Renal cortical epithelial cell (primary cell): ENCODE measurements at regions not wholly inside any gene's neighbourhood (a gene's known extent, or its start where the extent isn't known, plus 50 kb on each side); places are given as distances from the start of the nearest gene placed in this dataset.

ENCODE experiments used
- DNase-seq: peaks from one replicate; pipeline ENCODE4 v3.0.0-alpha.2; 2011; ENCODE audit warnings: low read depth

GRCh38 chr4:174120446-174121295 lies 162.8 kb downstream of the FBXO8 start:
- peak; percentile 57 for DNase-seq

DNA sequence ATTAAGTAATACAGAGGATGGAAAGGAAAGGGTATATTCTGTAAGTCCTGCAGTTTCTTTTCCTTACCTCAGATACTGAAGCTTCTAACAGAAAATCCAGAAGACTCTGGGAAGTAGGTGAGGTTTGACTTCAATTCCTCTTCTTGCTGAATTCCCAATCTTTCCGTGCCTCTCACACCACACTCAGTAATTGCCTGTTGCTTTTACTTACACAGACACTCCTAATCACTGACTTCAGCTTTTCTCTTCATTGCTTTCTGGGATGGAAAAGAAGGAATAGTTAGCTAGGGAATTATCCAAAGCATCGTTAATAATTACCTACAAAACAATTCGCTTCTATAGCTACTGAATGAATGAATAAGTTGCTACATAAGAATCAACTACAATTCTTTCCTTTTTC lies 163.6 kb downstream of the FBXO8 start:
- DNase-seq, result peak; percentile 50

DNA sequence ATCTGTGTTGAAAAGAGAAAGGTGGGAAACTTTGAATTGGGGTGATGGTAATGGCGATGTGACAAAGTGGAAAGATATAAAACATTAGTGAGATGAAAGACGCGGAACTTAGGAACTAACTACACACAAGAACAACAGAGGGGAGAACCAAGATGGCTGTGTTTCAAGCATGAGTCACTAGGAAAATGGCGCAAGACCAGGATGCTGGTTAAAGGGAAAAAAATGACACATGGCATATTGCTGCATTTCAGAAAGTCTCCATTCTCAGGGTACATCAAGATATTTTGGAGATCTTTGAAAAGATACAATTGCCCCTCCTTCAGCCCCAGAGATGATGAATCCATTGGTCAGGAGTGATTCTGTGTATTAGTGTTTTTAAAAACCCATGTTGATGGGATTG lies 164.4 kb downstream of the FBXO8 start:
- DNase-seq, result peak; percentile 18

GRCh38 chr4:174118171-174118570 lies 165.3 kb downstream of the FBXO8 start:
- DNase-seq, result no peak

- DNase-seq, result no peak
These were observed 166.0 kb downstream of the FBXO8 start for GRCh38 chr4:174117445-174117844.

- no peak for DNase-seq
These were observed 167.4 kb downstream of the FBXO8 start for GRCh38 chr4:174116021-174116420.

DNA sequence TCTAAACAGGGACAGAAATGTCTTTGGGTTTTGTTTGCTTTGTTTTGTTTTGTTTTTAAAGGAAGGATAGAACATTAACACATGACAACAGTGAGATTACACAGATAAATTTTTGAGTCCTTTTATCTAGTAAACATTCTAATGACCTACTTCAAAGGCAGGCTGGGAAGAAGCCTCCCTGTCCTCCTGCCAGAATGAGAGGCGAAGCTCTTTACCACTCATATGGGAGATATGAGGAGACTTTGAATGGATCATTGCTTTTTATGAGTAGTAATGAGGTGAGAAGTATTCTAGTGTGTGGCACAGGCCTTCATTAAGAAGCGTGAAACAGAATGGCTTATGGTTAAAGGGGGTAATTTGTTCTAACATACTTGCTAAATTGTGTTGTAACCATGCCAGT lies 172.0 kb downstream of the FBXO8 start:
- DNase-seq, result no peak

DNA sequence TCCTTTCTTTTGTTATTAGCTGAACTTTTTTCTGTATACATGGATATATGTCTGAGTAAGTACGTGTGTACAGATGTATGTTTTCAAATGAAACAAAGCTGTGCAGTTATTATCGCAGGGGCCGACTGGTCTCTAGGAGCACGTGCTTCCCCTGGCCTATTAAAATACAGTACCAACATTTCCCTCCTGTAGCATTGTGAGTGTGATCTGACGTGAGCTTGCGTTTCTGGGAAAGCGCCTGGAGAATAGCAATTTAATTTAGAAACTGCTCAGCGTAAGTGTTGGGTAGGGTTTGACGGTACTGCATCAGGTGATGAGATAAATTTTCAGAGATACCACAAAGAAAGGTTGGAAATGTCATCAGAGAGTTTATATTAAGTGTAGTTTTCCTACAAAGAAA lies 173.3 kb downstream of the FBXO8 start:
- no peak for DNase-seq

DNA sequence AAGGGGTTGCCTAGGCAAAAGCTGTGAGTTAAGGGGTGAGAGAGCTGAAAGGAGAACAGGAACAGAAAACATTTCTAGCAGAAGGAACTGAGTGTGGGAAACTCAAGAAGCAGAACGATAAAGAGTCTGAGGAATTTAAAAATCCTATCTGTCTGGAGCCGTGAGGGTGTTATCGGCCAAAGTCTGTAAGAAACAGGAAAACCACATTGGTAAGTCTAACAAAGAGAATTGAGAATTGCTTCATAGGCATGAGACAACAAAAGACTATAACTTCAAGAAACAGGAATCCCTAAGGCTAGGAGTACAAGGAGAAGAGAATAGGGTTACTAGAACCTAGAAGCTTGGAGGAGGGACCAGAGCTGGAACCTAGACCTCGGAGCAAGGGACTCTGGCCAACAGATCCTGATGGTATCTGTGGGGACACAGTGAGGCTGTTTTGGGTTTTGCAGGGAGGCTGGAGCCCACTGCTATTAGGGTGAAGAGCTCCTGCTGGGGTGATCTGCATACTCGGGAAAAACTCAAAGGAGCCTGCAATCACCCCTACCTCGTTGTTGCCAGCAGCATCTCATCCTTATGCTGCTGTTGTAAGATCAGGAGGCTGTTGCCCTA lies 175.6 kb downstream of the FBXO8 start:
- DNase-seq, result no peak

DNA sequence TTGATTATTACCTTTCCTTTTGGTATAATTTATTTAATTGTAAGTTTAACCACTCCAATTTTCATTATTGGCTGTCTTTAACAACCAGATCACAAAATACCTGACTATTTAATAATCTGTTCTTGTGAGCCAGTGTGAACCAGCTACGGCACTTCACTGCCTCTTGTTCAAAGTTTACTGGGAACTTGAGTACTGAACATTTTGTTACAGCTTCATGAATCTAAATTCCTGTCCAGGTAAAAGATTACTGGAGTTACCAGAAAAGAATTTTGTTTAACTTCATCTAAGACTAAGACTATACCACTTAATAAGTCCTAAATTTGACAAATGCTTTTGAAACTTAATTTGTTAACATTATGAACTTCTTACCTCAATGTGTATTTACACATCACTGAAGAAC lies 178.3 kb downstream of the FBXO8 start:
- no peak for DNase-seq

DNA sequence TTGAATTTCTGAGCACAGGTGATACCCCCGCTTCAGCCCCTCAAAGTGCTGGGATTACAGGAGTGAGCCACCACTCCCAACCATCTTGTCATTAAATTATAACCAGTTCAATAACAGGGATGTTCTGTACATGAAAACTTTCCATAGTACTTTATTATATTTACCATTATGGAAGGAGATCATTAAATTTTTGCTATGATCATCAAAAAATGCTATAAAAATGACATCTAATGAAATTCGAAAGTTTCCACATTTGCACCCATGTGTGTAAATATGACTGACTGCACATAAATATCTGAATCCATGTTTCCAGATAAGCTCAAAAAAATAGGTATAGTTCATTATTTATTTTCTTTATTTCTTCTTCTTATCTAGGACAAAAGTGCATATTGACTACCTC lies 182.6 kb downstream of the FBXO8 start:
- no peak for DNase-seq

DNA sequence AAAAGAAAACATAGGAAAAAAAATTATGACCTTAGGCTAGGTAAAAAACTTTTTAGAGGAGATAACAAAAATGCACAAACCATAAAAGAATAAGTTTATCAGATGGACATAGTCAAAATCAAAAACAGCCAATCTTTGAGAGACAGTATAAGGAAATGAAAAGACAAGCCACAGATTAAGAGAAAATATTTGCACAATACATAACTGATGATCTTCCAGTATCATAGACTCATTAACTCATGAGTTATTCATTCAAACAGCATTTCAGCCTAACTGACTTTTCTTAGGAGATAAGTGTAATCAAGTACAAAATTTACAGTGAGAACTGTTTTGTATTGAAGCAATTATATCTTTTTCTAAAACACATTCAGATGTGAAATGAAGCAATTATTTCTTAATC lies 183.8 kb downstream of the FBXO8 start:
- DNase-seq, result no peak

- no peak for DNase-seq
These were observed 186.5 kb downstream of the FBXO8 start for GRCh38 chr4:174096999-174097398.

GRCh38 chr4:174096456-174096855 lies 187.0 kb downstream of the FBXO8 start:
- no peak for DNase-seq

DNA sequence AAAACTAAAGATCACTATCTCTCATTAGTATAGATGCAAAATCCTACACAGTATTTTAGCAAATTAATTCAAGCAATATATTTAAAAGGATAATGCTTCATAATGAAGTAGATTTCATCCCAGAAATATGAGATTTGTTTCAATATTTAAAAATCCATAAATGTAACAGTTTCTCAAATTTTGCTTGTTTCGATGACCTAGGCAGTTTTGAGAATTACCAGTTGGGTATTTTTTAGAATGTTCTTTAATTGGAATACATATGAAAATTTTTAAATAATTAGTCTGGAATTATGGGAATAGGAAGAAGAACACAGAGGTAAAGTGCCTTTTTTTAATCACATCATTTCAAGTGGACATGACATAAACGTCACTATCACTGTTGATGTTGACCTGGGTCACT lies 192.3 kb downstream of the FBXO8 start:
- no peak for DNase-seq

GRCh38 chr4:174089711-174090110 lies 193.8 kb downstream of the FBXO8 start:
- no peak for DNase-seq

DNA sequence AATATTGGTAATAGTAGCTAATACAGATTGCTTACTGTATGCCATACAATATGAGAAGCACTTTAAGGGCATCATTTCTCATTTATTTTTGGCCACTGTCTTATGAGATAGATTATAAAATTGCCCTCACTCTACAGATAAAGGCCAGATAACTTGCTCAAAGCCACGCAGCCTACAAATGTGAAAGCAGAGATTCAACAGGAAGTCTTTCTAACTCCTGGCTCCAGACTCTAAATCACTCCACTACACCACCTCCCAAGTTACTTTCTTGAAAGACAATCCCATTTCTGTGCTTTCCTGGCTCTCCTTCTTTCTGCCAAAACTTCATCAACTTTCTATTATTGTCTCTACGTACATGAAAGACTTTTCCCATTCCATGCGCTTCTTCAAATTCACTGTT lies 194.7 kb downstream of the FBXO8 start:
- no peak for DNase-seq

DNA sequence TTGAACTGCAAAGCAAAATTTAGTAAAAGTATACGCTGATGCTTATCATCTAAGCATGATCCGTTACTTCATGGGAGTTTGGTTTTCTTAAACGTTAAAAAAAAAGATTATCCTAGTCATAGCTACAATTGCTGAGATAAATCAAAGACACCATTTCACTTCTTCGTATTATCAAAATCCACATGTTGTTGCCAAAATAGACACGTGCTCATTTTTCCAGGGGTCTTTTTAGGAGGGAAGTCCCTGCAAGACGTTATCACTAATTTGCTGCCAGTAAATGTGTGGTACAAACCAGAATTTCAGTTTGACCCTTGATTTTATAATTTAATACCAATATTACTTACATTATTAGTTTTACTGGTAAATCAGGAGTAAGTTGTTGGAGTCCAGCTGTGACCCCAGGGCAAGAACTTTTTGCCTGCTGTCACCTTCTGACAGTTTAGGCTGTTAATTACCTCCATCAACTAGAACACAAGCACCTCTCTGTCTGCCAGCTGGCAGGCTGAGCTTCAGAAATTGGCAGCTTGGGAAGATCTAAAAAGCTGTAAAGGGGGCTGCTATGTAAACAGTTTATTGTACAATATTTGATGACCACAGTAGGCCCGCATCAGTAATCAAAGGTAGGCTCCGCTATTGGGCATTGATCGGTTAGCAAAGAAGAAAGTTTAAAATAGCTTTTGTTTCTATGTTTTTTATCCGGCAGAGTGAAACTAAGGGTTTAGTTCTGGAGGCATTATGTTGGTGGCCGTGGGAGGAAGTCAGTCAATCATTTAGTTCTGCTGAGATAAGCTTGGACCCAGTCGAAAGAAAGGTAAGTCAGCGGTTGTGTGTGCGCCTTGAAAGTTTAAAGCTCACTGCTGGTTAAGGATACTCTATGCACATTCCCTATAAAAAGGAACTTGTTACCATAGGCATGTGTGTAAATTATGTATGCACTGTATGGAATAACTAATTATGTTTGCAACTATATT lies 196.4 kb downstream of the FBXO8 start:
- DNase-seq, result no peak

DNA sequence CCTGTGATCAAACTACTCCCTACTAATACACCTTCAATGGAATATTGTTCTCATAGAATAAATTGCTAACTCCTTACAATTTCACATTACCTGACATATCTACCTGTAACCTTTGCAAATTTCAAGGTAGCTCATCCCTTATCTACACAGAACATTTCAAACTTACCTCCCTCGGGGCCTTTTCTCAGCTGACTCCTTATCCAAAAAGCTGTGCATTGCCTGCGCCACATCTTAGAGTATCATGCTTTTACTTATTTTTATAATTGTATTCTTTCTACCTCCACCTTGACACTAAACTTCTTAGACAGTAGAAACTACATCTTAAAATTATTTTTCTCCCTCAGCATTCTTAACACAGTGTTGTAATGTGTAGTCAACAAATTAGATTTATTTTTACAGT lies 198.5 kb downstream of the FBXO8 start:
- no peak for DNase-seq

- no peak for DNase-seq
These were observed 198.9 kb downstream of the FBXO8 start for GRCh38 chr4:174084542-174084941.

DNA sequence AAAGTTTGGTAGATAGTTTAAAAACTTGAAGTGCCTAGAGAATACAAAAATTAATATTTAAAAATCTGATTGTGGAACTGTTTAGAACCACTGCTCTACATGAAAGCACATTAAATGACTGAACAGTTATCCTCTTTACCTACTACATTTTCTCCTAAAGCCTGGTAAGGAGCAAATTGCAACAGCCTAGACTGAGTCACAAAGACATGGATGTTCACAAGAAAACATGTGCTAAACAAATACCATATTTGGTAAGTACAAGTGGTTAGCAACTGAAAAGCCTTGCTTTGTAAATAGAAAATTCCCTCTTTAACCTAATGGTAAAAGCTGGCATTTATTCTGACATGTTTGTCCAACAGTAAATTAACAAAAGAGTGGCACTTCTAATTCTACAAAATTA lies 203.1 kb downstream of the FBXO8 start:
- peak; percentile 2 for DNase-seq

DNA sequence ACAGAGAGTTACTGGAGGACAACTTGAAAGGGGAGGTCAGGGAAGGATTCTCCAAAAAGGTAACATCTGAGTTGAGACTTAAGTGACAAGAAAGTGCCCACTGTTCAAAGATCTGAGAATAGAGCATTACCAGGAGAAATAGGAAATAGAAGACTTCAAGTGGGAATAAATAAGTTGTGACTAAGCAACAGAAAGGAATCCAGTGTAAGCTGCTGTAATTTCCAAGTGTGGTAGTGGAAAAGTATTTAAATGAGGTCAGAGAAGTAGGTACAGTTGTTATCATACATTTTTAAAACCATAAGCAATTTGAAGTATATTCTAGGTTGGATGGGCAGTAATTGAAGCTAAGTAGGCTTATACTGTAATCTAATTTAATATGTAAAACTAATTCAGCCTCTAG lies 211.9 kb downstream of the FBXO8 start:
- DNase-seq, result no peak
